Mesothelial cell of epicardium (in vitro differentiated cells): ENCODE measurements at regions not wholly inside any gene's neighbourhood (a gene's known extent, or its start where the extent isn't known, plus 50 kb on each side); places are given as distances from the start of the nearest gene placed in this dataset.

Experiments
- DNase-seq, 2 experiments: peaks; one replicate each; pipeline ENCODE4 v3.0.0; 2021; ENCODE audit warnings: low spot score in 2 of 2; ENCODE audit not compliant: unreplicated experiment in 2 of 2
- H3K27ac Mint-ChIP-seq: 2 replicates; pipeline ENCODE4 v1.8.0; 2021; ENCODE audit warnings: mixed read lengths
- H3K27me3 Mint-ChIP-seq: 2 replicates; pipeline ENCODE4 v1.8.0; 2021; ENCODE audit warnings: low read depth, mixed read lengths
- H3K36me3 Mint-ChIP-seq: 2 replicates; pipeline ENCODE4 v1.8.0; 2021; ENCODE audit warnings: mixed read lengths
- H3K4me1 Mint-ChIP-seq: 2 replicates; pipeline ENCODE4 v1.8.0; 2021; ENCODE audit warnings: mixed read lengths
- H3K4me3 Mint-ChIP-seq: 2 replicates; pipeline ENCODE4 v1.8.0; 2021; ENCODE audit warnings: mild to moderate bottlenecking, moderate library complexity, mixed read lengths
- H3K9me3 Mint-ChIP-seq: 2 replicates; pipeline ENCODE4 v1.8.0; 2021; ENCODE audit warnings: mixed read lengths
- TF ChIP-seq, protein P1 (sequence below): fragments of 200-600 bp; sonication (generic); IDR thresholded peaks from one replicate; pipeline ENCODE4 v1.5.0; 2021; ENCODE audit warnings: antibody characterized with exemption; ENCODE audit not compliant: unreplicated experiment

DNA sequence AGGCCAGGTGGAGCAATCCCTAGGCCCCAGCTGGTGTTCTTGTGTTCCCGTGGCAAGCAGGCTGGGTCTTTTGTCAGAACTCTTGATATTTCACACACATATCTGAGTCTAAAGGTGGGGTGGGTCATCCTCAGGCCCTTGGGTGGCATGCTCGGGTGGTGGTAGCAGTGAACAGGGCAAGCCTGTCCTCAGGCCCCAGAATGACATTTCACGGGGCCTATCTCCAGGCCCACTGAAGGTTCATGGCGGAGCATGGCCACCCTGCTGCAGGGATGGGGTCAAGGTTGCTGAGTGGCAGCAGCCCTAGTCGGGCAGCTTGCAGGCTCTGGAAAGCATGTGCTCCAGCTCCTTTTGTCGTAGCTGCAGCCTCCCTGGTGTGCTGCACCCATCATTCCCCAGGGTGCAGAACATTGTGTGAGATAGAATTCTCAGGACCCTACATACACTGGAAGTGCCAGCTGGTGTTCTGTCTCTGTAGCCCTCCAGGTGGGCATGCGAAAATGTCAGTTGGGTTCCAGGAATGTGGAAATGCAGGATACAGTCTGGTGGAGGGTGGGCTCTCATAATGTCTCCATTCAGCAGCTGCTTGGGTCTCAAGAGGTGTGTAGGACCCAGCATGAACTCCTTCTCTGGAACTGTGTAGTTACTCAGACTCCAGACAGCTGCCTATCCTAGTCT lies 1571.8 kb downstream of the STIM2 start:
- H3K27ac Mint-ChIP-seq = no peak overlapping the region
- H3K27me3 Mint-ChIP-seq = peaks cover 39% of the 10 kb centered on the region
- H3K4me3 Mint-ChIP-seq = no peak overlapping the region
- H3K4me1 Mint-ChIP-seq = peaks cover 34% of the 10 kb centered on the region
- no peaks in the 10 kb centered on the region for H3K36me3 Mint-ChIP-seq
- TF ChIP-seq, protein P1, sequence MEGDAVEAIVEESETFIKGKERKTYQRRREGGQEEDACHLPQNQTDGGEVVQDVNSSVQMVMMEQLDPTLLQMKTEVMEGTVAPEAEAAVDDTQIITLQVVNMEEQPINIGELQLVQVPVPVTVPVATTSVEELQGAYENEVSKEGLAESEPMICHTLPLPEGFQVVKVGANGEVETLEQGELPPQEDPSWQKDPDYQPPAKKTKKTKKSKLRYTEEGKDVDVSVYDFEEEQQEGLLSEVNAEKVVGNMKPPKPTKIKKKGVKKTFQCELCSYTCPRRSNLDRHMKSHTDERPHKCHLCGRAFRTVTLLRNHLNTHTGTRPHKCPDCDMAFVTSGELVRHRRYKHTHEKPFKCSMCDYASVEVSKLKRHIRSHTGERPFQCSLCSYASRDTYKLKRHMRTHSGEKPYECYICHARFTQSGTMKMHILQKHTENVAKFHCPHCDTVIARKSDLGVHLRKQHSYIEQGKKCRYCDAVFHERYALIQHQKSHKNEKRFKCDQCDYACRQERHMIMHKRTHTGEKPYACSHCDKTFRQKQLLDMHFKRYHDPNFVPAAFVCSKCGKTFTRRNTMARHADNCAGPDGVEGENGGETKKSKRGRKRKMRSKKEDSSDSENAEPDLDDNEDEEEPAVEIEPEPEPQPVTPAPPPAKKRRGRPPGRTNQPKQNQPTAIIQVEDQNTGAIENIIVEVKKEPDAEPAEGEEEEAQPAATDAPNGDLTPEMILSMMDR = no peak
- no peak for DNase-seq
- no peaks in the 10 kb centered on the region for H3K9me3 Mint-ChIP-seq

DNA sequence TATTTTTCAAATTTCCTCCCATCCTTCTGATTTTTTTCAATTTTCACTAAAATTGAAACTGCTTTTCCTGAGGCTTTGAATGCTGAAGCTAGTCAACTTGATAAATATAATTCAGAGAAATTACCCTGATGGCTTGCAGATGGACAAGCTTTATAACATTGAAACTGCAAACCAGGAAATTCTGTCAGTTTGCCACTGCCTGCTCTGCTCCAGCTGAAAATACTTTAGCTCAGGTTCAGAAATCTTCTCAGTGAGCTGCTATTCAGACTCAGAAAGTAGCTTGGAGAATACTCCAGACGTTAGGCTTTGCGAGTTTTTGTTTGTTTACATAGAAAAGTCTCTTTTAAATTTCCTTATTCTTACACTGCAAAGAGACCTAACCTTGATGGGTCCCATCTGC lies 1574.7 kb downstream of the STIM2 start:
- Mint-ChIP-seq H3K9me3 (no peaks in the 10 kb centered on the region), H3K4me1 (peaks cover 34% of the 10 kb centered on the region), H3K4me3 (no peak overlapping the region), H3K27ac (no peak overlapping the region), H3K27me3 (peaks cover 18% of the 10 kb centered on the region), H3K36me3 (no peaks in the 10 kb centered on the region)
- TF ChIP-seq, protein P1 = no peak
- no peak for DNase-seq

DNA sequence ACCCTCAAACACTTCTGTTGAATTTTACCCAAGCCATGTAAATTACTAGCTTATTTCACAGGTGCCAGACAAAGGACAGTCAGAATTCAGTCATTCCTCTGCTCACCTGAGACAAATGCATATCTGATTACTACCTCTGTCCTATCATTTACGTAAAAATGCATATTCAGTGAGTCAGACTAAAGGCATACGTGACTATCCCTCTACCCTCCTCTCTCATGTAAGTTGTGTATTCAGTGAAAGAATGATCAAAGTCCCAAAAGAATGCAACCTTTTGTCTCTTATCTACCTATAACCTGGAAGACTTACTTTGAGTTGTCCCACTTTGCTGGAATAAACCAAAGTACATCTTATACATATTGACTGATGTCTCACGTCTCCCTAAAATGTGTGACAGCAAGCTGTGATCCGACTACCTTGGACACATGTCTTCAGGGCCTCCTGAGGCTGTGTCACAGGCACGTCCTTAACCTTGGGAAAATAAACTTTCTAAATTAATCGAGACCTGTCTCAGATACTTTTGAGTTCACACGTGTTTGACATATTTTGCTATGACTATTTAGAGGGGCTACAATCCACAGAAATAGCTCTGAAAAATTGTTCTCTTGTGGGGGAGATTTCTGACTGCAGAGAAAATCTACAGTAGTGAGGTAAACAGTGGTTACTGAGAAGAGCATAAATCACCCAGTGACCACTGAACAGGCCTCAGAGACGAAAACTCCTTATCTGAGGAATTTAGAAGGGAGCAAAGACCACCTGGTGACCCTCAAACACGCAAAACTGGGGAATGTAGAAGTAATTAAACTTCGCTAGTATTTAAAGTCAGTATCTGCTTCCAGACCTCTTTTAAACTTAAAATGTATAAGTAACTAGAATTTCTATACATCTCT lies 1575.8 kb downstream of the STIM2 start:
- Mint-ChIP-seq H3K36me3 (no peaks in the 10 kb centered on the region), H3K4me3 (peak overlapping the region; percentile 5), H3K27ac (peak overlapping the region; percentile 87), H3K4me1 (peaks cover 34% of the 10 kb centered on the region), H3K9me3 (no peaks in the 10 kb centered on the region), H3K27me3 (peaks cover 12% of the 10 kb centered on the region)
- TF ChIP-seq, protein P1 = no peak
- no peak for DNase-seq

DNA sequence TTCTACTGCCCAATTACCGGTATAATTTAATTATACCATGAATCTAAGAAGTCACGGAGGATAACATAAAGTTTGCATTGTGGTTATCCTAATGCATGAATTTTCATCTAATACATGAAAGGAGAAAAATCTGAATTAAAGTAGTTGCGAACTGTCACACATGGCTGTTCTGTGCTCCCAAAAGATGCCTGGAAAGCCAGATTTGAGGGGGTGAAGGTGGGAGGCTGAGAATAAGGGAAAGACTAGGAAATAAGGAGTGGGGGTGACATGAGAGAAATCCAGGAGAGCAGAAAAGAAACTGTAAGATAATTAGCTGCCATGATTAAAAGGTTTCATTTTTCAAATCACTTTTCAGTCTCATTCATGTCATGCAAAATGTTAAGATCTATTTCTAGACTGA lies 1582.7 kb downstream of the STIM2 start:
- Mint-ChIP-seq H3K4me1 (peaks cover 9% of the 10 kb centered on the region), H3K9me3 (no peaks in the 10 kb centered on the region), H3K36me3 (no peaks in the 10 kb centered on the region), H3K27ac (peak overlapping the region; percentile 54), H3K27me3 (no peaks in the 10 kb centered on the region), H3K4me3 (no peak overlapping the region)
- DNase-seq = no peak
- TF ChIP-seq, protein P1 = no peak

DNA sequence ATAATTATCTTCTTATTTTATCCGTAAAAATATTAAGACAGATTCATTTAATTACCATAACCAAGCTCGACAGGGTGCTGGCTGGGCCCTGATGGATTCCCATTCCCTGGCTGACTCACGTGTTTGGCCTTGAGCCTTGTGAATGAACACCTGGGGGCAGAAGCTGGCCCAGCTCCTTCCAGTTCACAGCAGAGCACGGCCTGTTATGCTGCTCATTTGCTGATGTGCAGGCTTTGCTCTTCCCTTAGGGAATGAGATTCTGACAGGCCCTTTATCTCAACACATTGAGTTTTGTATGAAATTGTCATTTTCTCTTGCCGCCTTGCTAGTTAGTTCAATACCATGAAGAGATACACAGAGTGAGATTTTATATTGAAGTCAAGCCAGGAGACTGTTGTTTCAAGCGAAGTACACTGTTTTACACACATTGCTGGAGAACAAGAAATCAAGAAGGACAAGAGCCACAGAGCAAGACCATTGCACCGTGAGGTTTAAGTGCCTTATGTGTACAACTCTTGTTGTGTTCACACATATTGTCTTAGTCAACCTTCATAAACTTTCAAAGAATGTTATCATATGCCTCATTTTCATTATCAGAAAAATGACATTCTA lies 1583.3 kb downstream of the STIM2 start:
- TF ChIP-seq, protein P1 = no peak
- no peak for DNase-seq
- H3K27me3 Mint-ChIP-seq = no peaks in the 10 kb centered on the region
- H3K27ac Mint-ChIP-seq = no peak overlapping the region
- H3K4me1 Mint-ChIP-seq = peaks cover 9% of the 10 kb centered on the region
- H3K36me3 Mint-ChIP-seq = no peaks in the 10 kb centered on the region
- no peak overlapping the region for H3K4me3 Mint-ChIP-seq
- H3K9me3 Mint-ChIP-seq = no peaks in the 10 kb centered on the region
